ENCODE measurements at regions not wholly inside any gene's neighbourhood (a gene's known extent, or its start where the extent isn't known, plus 50 kb on each side); places are given as distances from the start of the nearest gene placed in this dataset.
"Not testable (repeated sequence)": the region's sequence is repeated elsewhere in the genome, so short reads cannot be mapped to it uniquely, and the experiment has no call there.

- H3K36me3 Mint-ChIP-seq, result no peaks in the 10 kb centered on the region
- H3K4me3 Mint-ChIP-seq, result no peak overlapping the region
- peaks cover 22 to 31% of the 10 kb centered on the region in 2 donors for H3K27me3 Mint-ChIP-seq
Measured at GRCh38 chr1:88579598-88579997, 104.5 kb upstream of the PKN2 start.

GRCh38 chr1:88581703-88582102, 102.4 kb upstream of the PKN2 start:
- H3K27me3 Mint-ChIP-seq, result peaks cover 36 to 41% of the 10 kb centered on the region in 2 donors
- DNase-seq (no peak), ATAC-seq (replicated peaks) (no peak)
- H3K36me3 Mint-ChIP-seq, result no peaks in the 10 kb centered on the region
- no peak overlapping the region for H3K27ac Mint-ChIP-seq
- H3K9me3 Mint-ChIP-seq, result peaks cover 8 to 9% of the 10 kb centered on the region in 2 donors
- H3K4me3 Mint-ChIP-seq, result no peak overlapping the region
- H3K4me1 Mint-ChIP-seq, result no peaks in the 10 kb centered on the region

More at GRCh38 chr1:88579598-88579997, 104.5 kb upstream of the PKN2 start:
- Mint-ChIP-seq H3K9me3 (no peaks in the 10 kb centered on the region), H3K27ac (no peak overlapping the region), H3K4me1 (no peaks in the 10 kb centered on the region)
- DNase-seq (no peak), ATAC-seq (replicated peaks) (no peak)

GRCh38 chr1:88593358-88593757, 90.7 kb upstream of the PKN2 start:
- Mint-ChIP-seq H3K4me1 (no peaks in the 10 kb centered on the region), H3K4me3 (no peak overlapping the region), H3K27me3 (peaks cover 5 to 15% of the 10 kb centered on the region in 2 donors), H3K9me3 (peaks cover 4 to 16% of the 10 kb centered on the region in 2 donors), H3K27ac (no peak overlapping the region), H3K36me3 (no peaks in the 10 kb centered on the region)
- ATAC-seq (replicated peaks) (no peak), DNase-seq (no peak)

GRCh38 chr1:88595355-88596002, 88.6 kb upstream of the PKN2 start:
- H3K4me1 Mint-ChIP-seq, result no peaks in the 10 kb centered on the region
- H3K36me3 Mint-ChIP-seq, result no peaks in the 10 kb centered on the region
- ATAC-seq (replicated peaks) (peak in 1 of 2 donors; percentile 23), DNase-seq (no peak)
- no peak overlapping the region for H3K27ac Mint-ChIP-seq
- peaks cover 4 to 15% of the 10 kb centered on the region in 2 donors for H3K9me3 Mint-ChIP-seq
- H3K27me3 Mint-ChIP-seq, result peaks cover 5 to 20% of the 10 kb centered on the region in 2 donors
- H3K4me3 Mint-ChIP-seq, result no peak overlapping the region

- H3K36me3 Mint-ChIP-seq; H3K4me3 Mint-ChIP-seq; DNase-seq; ATAC-seq (replicated peaks); H3K27me3 Mint-ChIP-seq; H3K27ac Mint-ChIP-seq; H3K4me1 Mint-ChIP-seq: not testable (repeated sequence)
- H3K9me3 Mint-ChIP-seq, result peaks cover 4 to 12% of the 10 kb centered on the region in 2 donors
Measured at GRCh38 chr1:88597973-88598372, 86.1 kb upstream of the PKN2 start.

GRCh38 chr1:88608139-88608943, 75.7 kb upstream of the PKN2 start:
- H3K4me1 Mint-ChIP-seq, result peaks cover 0 to 1% of the 10 kb centered on the region in 2 donors
- peaks cover 0 to 7% of the 10 kb centered on the region in 2 donors for H3K27me3 Mint-ChIP-seq
- DNase-seq (no peak), ATAC-seq (replicated peaks) (peak; percentile 46)
- no peaks in the 10 kb centered on the region for H3K36me3 Mint-ChIP-seq
- no peaks in the 10 kb centered on the region for H3K9me3 Mint-ChIP-seq
- H3K27ac Mint-ChIP-seq, result no peak overlapping the region
- no peak overlapping the region for H3K4me3 Mint-ChIP-seq

GRCh38 chr1:88609051-88609450, 75.0 kb upstream of the PKN2 start:
- Mint-ChIP-seq H3K4me3 (no peak overlapping the region), H3K27ac (no peak overlapping the region), H3K27me3 (peaks cover 0 to 9% of the 10 kb centered on the region in 2 donors), H3K36me3 (no peaks in the 10 kb centered on the region), H3K9me3 (no peaks in the 10 kb centered on the region), H3K4me1 (peaks cover 0 to 1% of the 10 kb centered on the region in 2 donors)
- no peak for ATAC-seq (replicated peaks)
- DNase-seq, result no peak

- Mint-ChIP-seq H3K4me3 (no peak overlapping the region), H3K4me1 (peaks cover 0 to 1% of the 10 kb centered on the region in 2 donors), H3K27me3 (peaks cover 0 to 17% of the 10 kb centered on the region in 2 donors), H3K9me3 (no peaks in the 10 kb centered on the region), H3K36me3 (no peaks in the 10 kb centered on the region), H3K27ac (no peak overlapping the region)
- ATAC-seq (replicated peaks) (no peak), DNase-seq (no peak)
Measured at GRCh38 chr1:88610687-88611086, 73.4 kb upstream of the PKN2 start.

- no peak overlapping the region for H3K27ac Mint-ChIP-seq
- no peak for DNase-seq
- H3K4me1 Mint-ChIP-seq, result peaks cover 0 to 1% of the 10 kb centered on the region in 2 donors
- H3K9me3 Mint-ChIP-seq, result peaks cover 0 to 2% of the 10 kb centered on the region in 2 donors
- ATAC-seq (replicated peaks), result no peak
- H3K36me3 Mint-ChIP-seq, result no peaks in the 10 kb centered on the region
- H3K4me3 Mint-ChIP-seq, result no peak overlapping the region
- H3K27me3 Mint-ChIP-seq, result peaks cover 0 to 17% of the 10 kb centered on the region in 2 donors
Measured at GRCh38 chr1:88612292-88612691, 71.8 kb upstream of the PKN2 start.

GRCh38 chr1:88612773-88613172, 71.3 kb upstream of the PKN2 start:
- Mint-ChIP-seq H3K36me3 (peaks cover 0 to 2% of the 10 kb centered on the region in 2 donors), H3K4me1 (peaks cover 0 to 1% of the 10 kb centered on the region in 2 donors), H3K27me3 (peaks cover 0 to 17% of the 10 kb centered on the region in 2 donors), H3K9me3 (peaks cover 3 to 4% of the 10 kb centered on the region in 2 donors), H3K4me3 (no peak overlapping the region), H3K27ac (no peak overlapping the region)
- no peak for ATAC-seq (replicated peaks)
- no peak for DNase-seq

GRCh38 chr1:88618331-88618730, 65.7 kb upstream of the PKN2 start:
- no peak for ATAC-seq (replicated peaks)
- Mint-ChIP-seq H3K36me3 (peaks cover 5 to 9% of the 10 kb centered on the region in 2 donors), H3K27ac (no peak overlapping the region), H3K4me3 (no peak overlapping the region), H3K27me3 (peaks cover 16% of the 10 kb centered on the region in 2 donors), H3K4me1 (no peaks in the 10 kb centered on the region), H3K9me3 (peaks cover 25 to 27% of the 10 kb centered on the region in 2 donors)
- DNase-seq, result no peak

GRCh38 chr1:88623101-88623500, 61.0 kb upstream of the PKN2 start:
- H3K4me1 Mint-ChIP-seq; H3K4me3 Mint-ChIP-seq; ATAC-seq (replicated peaks); DNase-seq; H3K36me3 Mint-ChIP-seq; H3K27ac Mint-ChIP-seq: not testable (repeated sequence)
- peaks cover 7 to 16% of the 10 kb centered on the region in 2 donors for H3K27me3 Mint-ChIP-seq
- peaks cover 22 to 23% of the 10 kb centered on the region in 2 donors for H3K9me3 Mint-ChIP-seq

Data from stimulated activated naive B cell treated with anti-CD40 and anti-IgM and Interleukin-4, amounts not matched to agents 10 μg/mL and 1 μg/mL and 100 μg/mL, for 72 hours (primary cell).